MM.1S (cell line): ENCODE measurements at regions not wholly inside any gene's neighbourhood (a gene's known extent, or its start where the extent isn't known, plus 50 kb on each side); places are given as distances from the start of the nearest gene placed in this dataset.

Source experiments
- CTCF ChIP-seq: fragments of 300-600 bp; sonication (generic); IDR thresholded peaks from 2 replicates; pipeline ENCODE4 v1.5.1; 2016; ENCODE audit warnings: antibody characterized with exemption, low read length, mixed read lengths
- EZH2 ChIP-seq: fragments of 300-600 bp; sonication (generic); optimal IDR thresholded peaks from 2 replicates; pipeline ENCODE3; 2017; ENCODE audit warnings: low read depth, mild to moderate bottlenecking, antibody characterized with exemption, low read length, mixed read lengths
- EZH2phosphoT487 ChIP-seq: fragments of 300-600 bp; sonication (generic); IDR thresholded peaks from 2 replicates; pipeline ENCODE4 v1.6.1; 2018; ENCODE audit warnings: antibody characterized with exemption, low read length

DNA sequence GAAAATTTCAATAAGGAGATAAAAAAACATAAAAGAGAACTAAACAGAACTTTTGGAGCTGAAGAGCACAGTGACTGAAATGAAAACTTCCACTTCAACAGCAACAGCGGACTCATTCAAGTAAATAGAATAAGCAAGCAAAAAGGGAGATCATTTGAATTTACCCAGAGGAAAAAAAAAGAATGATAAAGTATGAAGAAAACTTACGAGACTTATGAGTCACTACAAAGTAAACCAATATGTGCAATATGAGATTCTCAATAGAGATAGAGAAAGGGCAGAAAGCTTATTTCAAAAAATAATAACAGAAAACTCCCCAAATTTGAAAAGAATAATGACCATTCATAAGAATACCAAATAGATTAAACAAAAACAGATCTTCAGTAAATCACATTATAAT lies 1605.7 kb upstream of the CDH6 start:
- TF ChIP-seq CTCF = no peak
- no peak for TF ChIP-seq EZH2phosphoT487
- no peak for TF ChIP-seq EZH2
